Karpas-422 (cell line): ENCODE measurements at regions not wholly inside any gene's neighbourhood (a gene's known extent, or its start where the extent isn't known, plus 50 kb on each side); places are given as distances from the start of the nearest gene placed in this dataset.

Source experiments
- DNase-seq: peaks from one replicate; pipeline ENCODE4 v3.0.0-alpha.2; 2015
- H2AFZ ChIP-seq: fragments of 200-600 bp; sonication (generic); 2 replicates; pipeline ENCODE4 v1.6.1; 2014; ENCODE audit warnings: antibody characterized with exemption, low read length, mixed read lengths
- H3K27ac ChIP-seq: fragments of 200-600 bp; sonication (generic); 2 replicates; pipeline ENCODE4 v1.5.1; 2014; ENCODE audit warnings: mild to moderate bottlenecking, low read length, moderate library complexity
- H3K27me3 ChIP-seq: fragments of 200-600 bp; sonication (generic); 2 replicates; pipeline ENCODE4 v1.6.1; 2014; ENCODE audit warnings: low read length, mixed read lengths
- H3K36me3 ChIP-seq: fragments of 200-600 bp; sonication (generic); 2 replicates; pipeline ENCODE4 v1.6.1; 2014; ENCODE audit warnings: low read length, mixed read lengths; ENCODE audit not compliant: insufficient read depth
- H3K4me1 ChIP-seq: fragments of 200-600 bp; sonication (generic); 2 replicates; pipeline ENCODE4 v1.6.1; 2014; ENCODE audit warnings: mild to moderate bottlenecking, low read length, mixed read lengths
- H3K4me2 ChIP-seq: fragments of 200-600 bp; sonication (generic); 2 replicates; pipeline ENCODE4 v1.6.1; 2014; ENCODE audit warnings: low read length, low read depth, mild to moderate bottlenecking; ENCODE audit not compliant: poor library complexity, severe bottlenecking
- H3K4me3 ChIP-seq: fragments of 200-600 bp; sonication (generic); 2 replicates; pipeline ENCODE4 v1.5.1; 2014; ENCODE audit warnings: mild to moderate bottlenecking, antibody characterized with exemption, low read length, mixed read lengths
- H3K79me2 ChIP-seq: fragments of 200-600 bp; sonication (generic); 2 replicates; pipeline ENCODE4 v1.6.1; 2014; ENCODE audit warnings: mild to moderate bottlenecking, low read length, mixed read lengths
- H3K9ac ChIP-seq: fragments of 200-600 bp; sonication (generic); 2 replicates; pipeline ENCODE4 v1.6.0; 2014; ENCODE audit warnings: low read length
- H3K9me2 ChIP-seq: fragments of 200-600 bp; sonication (generic), shearing (Covaris generic); replicated peaks from 2 replicates; pipeline ENCODE4 v1.6.0; 2014; ENCODE audit warnings: mild to moderate bottlenecking, low read length, moderate library complexity; ENCODE audit not compliant: insufficient read depth
- H3K9me3 ChIP-seq: fragments of 300-700, 200-600 bp; sonication (generic); 2 replicates; pipeline ENCODE4 v1.6.1; 2014; ENCODE audit warnings: low read length, mixed read lengths
- H4K20me1 ChIP-seq: fragments of 200-600 bp; sonication (generic); 2 replicates; pipeline ENCODE4 v1.6.1; 2014; ENCODE audit warnings: mild to moderate bottlenecking, antibody characterized with exemption, low read length, low read depth; ENCODE audit not compliant: insufficient read depth

GRCh38 chr5:104540448-104540847 is 977.9 kb upstream of the NUDT12 start:
- no peaks in the 10 kb centered on the region for H3K27me3 ChIP-seq
- DNase-seq = no peak

GRCh38 chr5:104539618-104540350 is 977.2 kb upstream of the NUDT12 start:
- H3K4me3 ChIP-seq = no peak overlapping the region
- H4K20me1 ChIP-seq = no peaks in the 10 kb centered on the region
- peaks cover 21% of the 10 kb centered on the region for H3K9me3 ChIP-seq
- H3K4me1 ChIP-seq = no peaks in the 10 kb centered on the region
- no peaks in the 10 kb centered on the region for H3K9me2 ChIP-seq
- no peak overlapping the region for H3K4me2 ChIP-seq
- H2AFZ ChIP-seq = no peak overlapping the region
- DNase-seq = no peak
- H3K36me3 ChIP-seq = no peaks in the 10 kb centered on the region
- no peak overlapping the region for H3K27ac ChIP-seq
- no peak overlapping the region for H3K9ac ChIP-seq
- H3K79me2 ChIP-seq = no peaks in the 10 kb centered on the region
- no peaks in the 10 kb centered on the region for H3K27me3 ChIP-seq

More at GRCh38 chr5:104540448-104540847, 977.9 kb upstream of the NUDT12 start:
- Histone ChIP-seq H4K20me1 (no peaks in the 10 kb centered on the region), H3K9me3 (peaks cover 24% of the 10 kb centered on the region), H3K79me2 (no peaks in the 10 kb centered on the region), H3K9ac (no peak overlapping the region), H3K27ac (no peak overlapping the region), H3K9me2 (no peaks in the 10 kb centered on the region), H3K36me3 (no peaks in the 10 kb centered on the region), H2AFZ (no peak overlapping the region), H3K4me1 (no peaks in the 10 kb centered on the region), H3K4me3 (no peak overlapping the region), H3K4me2 (no peak overlapping the region)

- no peak overlapping the region for H3K4me3 ChIP-seq
- no peaks in the 10 kb centered on the region for H3K4me1 ChIP-seq
- DNase-seq = no peak
- no peak overlapping the region for H3K4me2 ChIP-seq
- no peaks in the 10 kb centered on the region for H4K20me1 ChIP-seq
- no peak overlapping the region for H3K9ac ChIP-seq
- no peak overlapping the region for H3K27ac ChIP-seq
- H3K27me3 ChIP-seq = no peaks in the 10 kb centered on the region
- no peaks in the 10 kb centered on the region for H3K36me3 ChIP-seq
- H2AFZ ChIP-seq = no peak overlapping the region
- H3K79me2 ChIP-seq = no peaks in the 10 kb centered on the region
- H3K9me2 ChIP-seq = no peaks in the 10 kb centered on the region
- peaks cover 21% of the 10 kb centered on the region for H3K9me3 ChIP-seq
These were observed 976.1 kb upstream of the NUDT12 start for GRCh38 chr5:104538734-104539133.

- no peak overlapping the region for H2AFZ ChIP-seq
- H3K4me1 ChIP-seq = no peaks in the 10 kb centered on the region
- no peak for DNase-seq
- H3K4me2 ChIP-seq = no peak overlapping the region
- no peak overlapping the region for H3K27ac ChIP-seq
- H4K20me1 ChIP-seq = no peaks in the 10 kb centered on the region
- no peaks in the 10 kb centered on the region for H3K79me2 ChIP-seq
- H3K4me3 ChIP-seq = no peak overlapping the region
- H3K27me3 ChIP-seq = no peaks in the 10 kb centered on the region
- H3K9me3 ChIP-seq = peaks cover 25% of the 10 kb centered on the region
- H3K36me3 ChIP-seq = no peaks in the 10 kb centered on the region
- no peak overlapping the region for H3K9ac ChIP-seq
- no peaks in the 10 kb centered on the region for H3K9me2 ChIP-seq
These were observed 970.9 kb upstream of the NUDT12 start for GRCh38 chr5:104533498-104533897.

GRCh38 chr5:104526866-104527265 is 964.3 kb upstream of the NUDT12 start:
- Histone ChIP-seq H3K9me3 (peaks cover 21% of the 10 kb centered on the region), H3K9ac (no peak overlapping the region), H3K36me3 (no peaks in the 10 kb centered on the region; the same call in 1 of the 2 replicates), H3K9me2 (no peaks in the 10 kb centered on the region), H3K27ac (no peak overlapping the region), H3K4me3 (no peak overlapping the region), H4K20me1 (no peaks in the 10 kb centered on the region), H3K4me2 (no peak overlapping the region), H3K4me1 (no peaks in the 10 kb centered on the region), H3K27me3 (no peaks in the 10 kb centered on the region), H3K79me2 (no peaks in the 10 kb centered on the region), H2AFZ (no peak overlapping the region)
- no peak for DNase-seq

GRCh38 chr5:104513640-104514072 is 951.1 kb upstream of the NUDT12 start:
- Histone ChIP-seq H3K36me3 (no peaks in the 10 kb centered on the region), H2AFZ (no peak overlapping the region), H3K9me3 (peaks cover 31% of the 10 kb centered on the region), H3K4me2 (no peak overlapping the region), H4K20me1 (no peaks in the 10 kb centered on the region), H3K27me3 (no peaks in the 10 kb centered on the region), H3K27ac (no peak overlapping the region), H3K9ac (no peak overlapping the region), H3K79me2 (no peaks in the 10 kb centered on the region), H3K4me3 (no peak overlapping the region), H3K9me2 (no peaks in the 10 kb centered on the region), H3K4me1 (no peaks in the 10 kb centered on the region)
- DNase-seq = no peak

- Histone ChIP-seq H3K27me3 (no peaks in the 10 kb centered on the region), H3K79me2 (no peaks in the 10 kb centered on the region), H3K9me3 (peaks cover 36% of the 10 kb centered on the region), H3K9me2 (no peaks in the 10 kb centered on the region), H4K20me1 (no peaks in the 10 kb centered on the region), H3K9ac (no peak overlapping the region), H3K4me3 (no peak overlapping the region), H2AFZ (no peak overlapping the region), H3K4me2 (no peak overlapping the region), H3K4me1 (no peaks in the 10 kb centered on the region), H3K36me3 (no peaks in the 10 kb centered on the region), H3K27ac (no peak overlapping the region)
- DNase-seq = no peak
These were observed 950.6 kb upstream of the NUDT12 start for GRCh38 chr5:104513121-104513602.

GRCh38 chr5:104512063-104512825 is 949.7 kb upstream of the NUDT12 start:
- Histone ChIP-seq H3K4me1 (no peaks in the 10 kb centered on the region), H2AFZ (no peak overlapping the region), H4K20me1 (no peaks in the 10 kb centered on the region), H3K79me2 (no peaks in the 10 kb centered on the region), H3K9ac (no peak overlapping the region), H3K36me3 (no peaks in the 10 kb centered on the region), H3K4me2 (no peak overlapping the region), H3K9me3 (peaks cover 41% of the 10 kb centered on the region), H3K9me2 (no peaks in the 10 kb centered on the region), H3K27ac (no peak overlapping the region), H3K4me3 (no peak overlapping the region), H3K27me3 (no peaks in the 10 kb centered on the region)
- DNase-seq = no peak
